SK-N-SH (cell line): ENCODE measurements at regions not wholly inside any gene's neighbourhood (a gene's known extent, or its start where the extent isn't known, plus 50 kb on each side); places are given as distances from the start of the nearest gene placed in this dataset.

Source experiments
- CTCF ChIA-PET: fragments of 300-600, 350-600 bp; formaldehyde crosslinking; extraction: SDS; loops from one replicate; lab custom pipeline; 2021; lab: Yijun Ruan, JAX
- POLR2A ChIA-PET: fragments of 350-600 bp; sonication (Branson Sonifier 250); formaldehyde crosslinking; extraction: SDS; loops from one replicate; lab custom pipeline; 2020; ENCODE audit warnings: antibody characterized with exemption, inconsistent platforms; lab: Yijun Ruan, JAX
- DNase-seq: peaks from one replicate; pipeline ENCODE4 v3.0.0; 2012
- H2AFZ ChIP-seq: fragments of 200-600 bp; sonication (generic); 2 replicates; pipeline ENCODE4 v1.8.1; 2016; ENCODE audit warnings: antibody characterized with exemption, mild to moderate bottlenecking, low read depth
- H3F3A ChIP-seq: fragments of 200-600 bp; sonication (generic); replicated peaks from 2 replicates; pipeline ENCODE3; 2016; ENCODE audit warnings: antibody characterized with exemption, mild to moderate bottlenecking; ENCODE audit not compliant: insufficient read depth
- H3K27ac ChIP-seq, 2 experiments: fragments of 200-500 bp in 1 of 2; fragments of 200-600 bp in 1 of 2; sonication (Bioruptor generic) in 1 of 2; sonication (generic), shearing (Covaris generic) in 1 of 2; 2 replicates each; pipeline versions ENCODE4 v1.5.1 to v1.6.1; 2014 to 2016; ENCODE audit warnings: low read depth in 2 of 2, inconsistent platforms in 1 of 2, low read length in 1 of 2, mild to moderate bottlenecking in 1 of 2, mixed read lengths in 1 of 2
- H3K27me3 ChIP-seq: fragments of 200-600 bp; sonication (generic), shearing (Covaris generic); 2 replicates; pipeline ENCODE4 v1.6.1; 2016; ENCODE audit warnings: mixed run types; ENCODE audit not compliant: insufficient read depth
- H3K36me3 ChIP-seq, 2 experiments: fragments of 200-500 bp in 1 of 2; fragments of 200-600 bp in 1 of 2; sonication (Bioruptor generic) in 1 of 2; sonication (generic) in 1 of 2; replicated peaks in 1 of 2; 2 replicates each; pipeline versions ENCODE3 to v1.5.1; 2014 to 2016; ENCODE audit warnings: low read length in 1 of 2, mild to moderate bottlenecking in 1 of 2; ENCODE audit not compliant: insufficient read depth in 2 of 2, control insufficient read depth in 1 of 2
- H3K4me1 ChIP-seq, 2 experiments: fragments of 200-500 bp in 1 of 2; fragments of 200-600 bp in 1 of 2; sonication (Bioruptor generic) in 1 of 2; sonication (generic), shearing (Covaris generic) in 1 of 2; 2 replicates each; pipeline versions ENCODE4 v1.5.1 to v1.6.1; 2014 to 2016; ENCODE audit warnings: low read depth in 1 of 2, low read length in 1 of 2, mixed run types in 1 of 2; ENCODE audit not compliant: insufficient read depth in 2 of 2, control insufficient read depth in 1 of 2
- H3K4me2 ChIP-seq: fragments of 200-600 bp; sonication (generic), shearing (Covaris generic); 2 replicates; pipeline ENCODE4 v1.6.1; 2017; ENCODE audit warnings: mixed run types
- H3K4me3 ChIP-seq, 2 experiments: fragments of 200-500 bp in 1 of 2; fragments of 200-600 bp in 1 of 2; sonication (Bioruptor generic) in 1 of 2; sonication (generic), shearing (Covaris generic) in 1 of 2; 2 replicates each; pipeline versions ENCODE4 v1.5.1 to v1.8.1; 2014 to 2016; ENCODE audit warnings: low read depth in 2 of 2, inconsistent platforms in 1 of 2, low read length in 1 of 2, mild to moderate bottlenecking in 1 of 2, mixed read lengths in 1 of 2, moderate library complexity in 1 of 2
- H3K79me2 ChIP-seq: fragments of 200-600 bp; sonication (generic); 2 replicates; pipeline ENCODE4 v1.8.1; 2017; ENCODE audit warnings: mild to moderate bottlenecking; ENCODE audit not compliant: insufficient read depth
- H3K9ac ChIP-seq: fragments of 200-600 bp; sonication (generic); 2 replicates; pipeline ENCODE4 v1.6.1; 2017; ENCODE audit warnings: mixed run types
- H3K9me2 ChIP-seq: fragments of 200-600 bp; sonication (generic); 2 replicates; pipeline ENCODE4 v1.6.1; 2017; ENCODE audit warnings: mixed run types
- H3K9me3 ChIP-seq: fragments of 200-600 bp; sonication (generic); 2 replicates; pipeline ENCODE4 v1.6.1; 2017; ENCODE audit warnings: mixed run types, mild to moderate bottlenecking, moderate library complexity
- H4K20me1 ChIP-seq: fragments of 200-600 bp; sonication (generic); 2 replicates; pipeline ENCODE4 v1.6.1; 2017; ENCODE audit warnings: mild to moderate bottlenecking, mixed run types; ENCODE audit not compliant: insufficient read depth
- ELF1 ChIP-seq: IDR thresholded peaks from 2 replicates; pipeline ENCODE4 v1.4.0; 2012
- EP300 ChIP-seq, 2 experiments: IDR thresholded peaks; 2 replicates each; pipeline versions ENCODE4 v1.4.0 to v1.6.1; 2012; ENCODE audit warnings: borderline replicate concordance in 1 of 2, low read depth in 1 of 2, low read length in 1 of 2
- EZH2phosphoT487 ChIP-seq: fragments of 200-600 bp; sonication (generic); IDR thresholded peaks from 2 replicates; pipeline ENCODE4 v1.6.1; 2017; ENCODE audit warnings: low read depth, mixed run types, mild to moderate bottlenecking, antibody characterized with exemption, moderate library complexity, borderline replicate concordance
- FOXJ3 ChIP-seq: sonication (generic); formaldehyde crosslinking; IDR thresholded peaks from 2 replicates; pipeline ENCODE4 v1.5.1; 2020; ENCODE audit warnings: mild to moderate bottlenecking, missing genetic modification reagents
- FOXM1 ChIP-seq: IDR thresholded peaks from 2 replicates; pipeline ENCODE4 v1.4.0; 2012; ENCODE audit warnings: low read depth, mild to moderate bottlenecking
- GATA2 ChIP-seq: sonication (generic); formaldehyde crosslinking; IDR thresholded peaks from 2 replicates; pipeline ENCODE4 v1.5.0; 2020; ENCODE audit warnings: mild to moderate bottlenecking, missing genetic modification reagents
- JUND ChIP-seq: IDR thresholded peaks from 2 replicates; pipeline ENCODE4 v1.4.0; 2012
- NFIC ChIP-seq: IDR thresholded peaks from 2 replicates; pipeline ENCODE4 v1.4.0; 2012; ENCODE audit warnings: borderline replicate concordance
- RFX5 ChIP-seq: IDR thresholded peaks from 2 replicates; pipeline ENCODE4 v1.6.1; 2012; ENCODE audit warnings: mild to moderate bottlenecking, improper control_type of control experiment, low read length
- SIN3A ChIP-seq: IDR thresholded peaks from 2 replicates; pipeline ENCODE4 v1.6.1; 2012; ENCODE audit warnings: low read depth, mild to moderate bottlenecking, low read length, moderate library complexity, borderline replicate concordance
- TAF1 ChIP-seq: IDR thresholded peaks from 2 replicates; pipeline ENCODE4 v1.6.1; 2012; ENCODE audit warnings: low read depth, mild to moderate bottlenecking, low read length, moderate library complexity, borderline replicate concordance
- TCF12 ChIP-seq: IDR thresholded peaks from 2 replicates; pipeline ENCODE4 v1.4.0; 2012
- WGBS: methylation state at CpG from one replicate; pipeline ENCODE4 v1.1.6; 2017; ENCODE audit warnings: low lambda C conversion rate; 5-methylcytosine and 5-hydroxymethylcytosine counted together
- TF ChIP-seq, protein P1 (sequence below): fragments of 150-350 bp; IDR thresholded peaks from 2 replicates; pipeline ENCODE4 v1.6.1; 2017; ENCODE audit warnings: antibody characterized with exemption, low read length, low read depth, borderline replicate concordance
- TF ChIP-seq, protein P2 (sequence below): IDR thresholded peaks from 2 replicates; pipeline ENCODE4 v1.4.0; 2012; ENCODE audit warnings: low read depth, borderline replicate concordance
- TF ChIP-seq, protein P3 (sequence below): IDR thresholded peaks from 2 replicates; pipeline ENCODE4; 2012
- TF ChIP-seq, protein P4 (sequence below): IDR thresholded peaks from 2 replicates; pipeline ENCODE4 v1.4.0; 2012; ENCODE audit warnings: low read depth, borderline replicate concordance

DNA sequence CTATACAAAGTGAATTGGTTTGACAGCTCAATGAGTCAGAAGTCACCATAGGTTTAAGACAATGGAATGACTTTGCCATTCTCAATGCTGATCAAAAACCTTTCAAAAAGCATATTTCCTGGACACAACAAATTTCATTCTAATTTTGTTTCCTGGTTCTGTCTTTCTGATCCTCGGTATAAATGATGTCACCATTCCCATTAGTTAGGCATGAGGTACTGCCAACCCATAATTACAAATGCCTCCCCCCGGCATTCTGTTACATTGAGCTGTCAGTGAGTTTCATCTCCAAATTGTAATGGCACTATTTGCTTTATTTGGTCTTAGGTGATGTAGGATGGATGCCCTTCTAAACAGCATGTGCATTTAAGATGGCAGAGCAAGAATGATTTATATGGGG lies 81.7 kb upstream of the NFE2L3 start:
- ChIA-PET POLR2A (no interaction called here), CTCF (interaction anchor here (1.1 to 5.8 kb wide), 8 partner anchors 8 to 299 kb away, joined by 4 to 28 read pairs (median 10); no protein-coding TSS in a partner anchor)
- Histone ChIP-seq H3K9me2 (no peaks in the 10 kb centered on the region), H3K27me3 (peaks cover 20% of the 10 kb centered on the region; the same call in 1 of the 2 replicates), H3F3A (no peaks in the 10 kb centered on the region), H3K27ac (no peak overlapping the region), H2AFZ (no peak overlapping the region), H3K4me1 (peaks cover 0 to 11% of the 10 kb centered on the region in 2 experiments; a peak in 1 of 4 replicates), H3K4me3 (no peak overlapping the region), H3K4me2 (no peak overlapping the region), H3K79me2 (no peaks in the 10 kb centered on the region), H3K9me3 (no peaks in the 10 kb centered on the region), H3K9ac (no peak overlapping the region), H4K20me1 (no peaks in the 10 kb centered on the region), H3K36me3 (no peaks in the 10 kb centered on the region)
- no peak for TF ChIP-seq GATA2 (CRISPR knock-in tag)
- TF ChIP-seq, protein P1, sequence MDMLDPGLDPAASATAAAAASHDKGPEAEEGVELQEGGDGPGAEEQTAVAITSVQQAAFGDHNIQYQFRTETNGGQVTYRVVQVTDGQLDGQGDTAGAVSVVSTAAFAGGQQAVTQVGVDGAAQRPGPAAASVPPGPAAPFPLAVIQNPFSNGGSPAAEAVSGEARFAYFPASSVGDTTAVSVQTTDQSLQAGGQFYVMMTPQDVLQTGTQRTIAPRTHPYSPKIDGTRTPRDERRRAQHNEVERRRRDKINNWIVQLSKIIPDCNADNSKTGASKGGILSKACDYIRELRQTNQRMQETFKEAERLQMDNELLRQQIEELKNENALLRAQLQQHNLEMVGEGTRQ: no peak
- TF ChIP-seq EZH2phosphoT487: no peak
- no peak for TF ChIP-seq NFIC
- no peak for TF ChIP-seq RFX5
- no peak for TF ChIP-seq ELF1
- TF ChIP-seq FOXJ3: no peak
- TF ChIP-seq, protein P2, sequence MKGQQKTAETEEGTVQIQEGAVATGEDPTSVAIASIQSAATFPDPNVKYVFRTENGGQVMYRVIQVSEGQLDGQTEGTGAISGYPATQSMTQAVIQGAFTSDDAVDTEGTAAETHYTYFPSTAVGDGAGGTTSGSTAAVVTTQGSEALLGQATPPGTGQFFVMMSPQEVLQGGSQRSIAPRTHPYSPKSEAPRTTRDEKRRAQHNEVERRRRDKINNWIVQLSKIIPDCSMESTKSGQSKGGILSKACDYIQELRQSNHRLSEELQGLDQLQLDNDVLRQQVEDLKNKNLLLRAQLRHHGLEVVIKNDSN: no peak
- TF ChIP-seq EP300 (IDR thresholded peaks at IDR 0.05; ENCODE audit: borderline replicate concordance in 1 of 2, low read depth in 1 of 2, low read length in 1 of 2): no peak
- TF ChIP-seq, protein P3, sequence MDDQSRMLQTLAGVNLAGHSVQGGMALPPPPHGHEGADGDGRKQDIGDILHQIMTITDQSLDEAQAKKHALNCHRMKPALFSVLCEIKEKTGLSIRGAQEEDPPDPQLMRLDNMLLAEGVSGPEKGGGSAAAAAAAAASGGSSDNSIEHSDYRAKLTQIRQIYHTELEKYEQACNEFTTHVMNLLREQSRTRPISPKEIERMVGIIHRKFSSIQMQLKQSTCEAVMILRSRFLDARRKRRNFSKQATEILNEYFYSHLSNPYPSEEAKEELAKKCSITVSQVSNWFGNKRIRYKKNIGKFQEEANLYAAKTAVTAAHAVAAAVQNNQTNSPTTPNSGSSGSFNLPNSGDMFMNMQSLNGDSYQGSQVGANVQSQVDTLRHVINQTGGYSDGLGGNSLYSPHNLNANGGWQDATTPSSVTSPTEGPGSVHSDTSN: no peak
- no peak for TF ChIP-seq TAF1
- no peak for TF ChIP-seq FOXM1
- TF ChIP-seq TCF12: no peak
- no peak for TF ChIP-seq JUND
- no peak for TF ChIP-seq SIN3A
- TF ChIP-seq, protein P4, sequence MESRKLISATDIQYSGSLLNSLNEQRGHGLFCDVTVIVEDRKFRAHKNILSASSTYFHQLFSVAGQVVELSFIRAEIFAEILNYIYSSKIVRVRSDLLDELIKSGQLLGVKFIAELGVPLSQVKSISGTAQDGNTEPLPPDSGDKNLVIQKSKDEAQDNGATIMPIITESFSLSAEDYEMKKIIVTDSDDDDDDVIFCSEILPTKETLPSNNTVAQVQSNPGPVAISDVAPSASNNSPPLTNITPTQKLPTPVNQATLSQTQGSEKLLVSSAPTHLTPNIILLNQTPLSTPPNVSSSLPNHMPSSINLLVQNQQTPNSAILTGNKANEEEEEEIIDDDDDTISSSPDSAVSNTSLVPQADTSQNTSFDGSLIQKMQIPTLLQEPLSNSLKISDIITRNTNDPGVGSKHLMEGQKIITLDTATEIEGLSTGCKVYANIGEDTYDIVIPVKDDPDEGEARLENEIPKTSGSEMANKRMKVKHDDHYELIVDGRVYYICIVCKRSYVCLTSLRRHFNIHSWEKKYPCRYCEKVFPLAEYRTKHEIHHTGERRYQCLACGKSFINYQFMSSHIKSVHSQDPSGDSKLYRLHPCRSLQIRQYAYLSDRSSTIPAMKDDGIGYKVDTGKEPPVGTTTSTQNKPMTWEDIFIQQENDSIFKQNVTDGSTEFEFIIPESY: no peak
- no peak for DNase-seq
- WGBS: 28% methylated on average over 2 of the region's 2 CpGs
